ENCODE measurements at regions not wholly inside any gene's neighbourhood (a gene's known extent, or its start where the extent isn't known, plus 50 kb on each side); places are given as distances from the start of the nearest gene placed in this dataset.

DNA sequence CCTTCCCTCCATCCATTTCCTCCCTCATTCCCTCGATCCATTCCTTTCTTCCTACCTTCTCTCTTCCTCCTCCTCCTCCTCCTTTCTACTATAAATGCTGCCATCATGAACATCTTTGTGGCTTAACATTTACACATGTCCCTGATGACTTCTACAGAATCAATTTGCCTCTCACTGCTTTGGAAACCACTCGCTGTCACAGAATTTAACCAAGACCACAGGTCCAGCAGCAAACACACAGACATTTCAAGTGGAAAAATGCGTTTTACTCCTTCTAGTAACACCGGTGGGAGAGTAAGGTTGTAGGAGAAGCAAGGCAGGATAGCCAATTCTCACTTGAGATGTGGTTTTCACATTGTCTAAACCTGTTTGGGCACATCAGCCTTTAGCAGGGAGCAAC lies 101.4 kb upstream of the LRIG1 start:
- Histone ChIP-seq H3K4me1 (ENCODE audit: control insufficient read depth, insufficient read depth, low read length) (no peaks in the 10 kb centered on the region), H3K27ac (ENCODE audit: control insufficient read depth, insufficient read depth) (no peak overlapping the region), H3K79me2 (ENCODE audit: control insufficient read depth, insufficient read depth, low read length) (no peaks in the 10 kb centered on the region), H3K4me2 (ENCODE audit: control insufficient read depth, insufficient read depth) (no peak overlapping the region), H4K20me1 (ENCODE audit: control insufficient read depth, insufficient read depth) (no peaks in the 10 kb centered on the region), H3K9me3 (replicated peaks; ENCODE audit: control insufficient read depth, insufficient read depth, low read length) (no peaks in the 10 kb centered on the region), H3K4me3 (no peak overlapping the region), H3K9ac (ENCODE audit: control insufficient read depth, insufficient read depth, low read length) (no peak overlapping the region), H2AFZ (ENCODE audit: control insufficient read depth, low read depth, low read length) (no peak overlapping the region), H3K36me3 (ENCODE audit: control insufficient read depth in 2 of 2, insufficient read depth in 2 of 2, low read length in 1 of 2) (no peaks in the 10 kb centered on the region), H3K27me3 (replicated peaks in 1 of 2; ENCODE audit: control insufficient read depth in 2 of 2, insufficient read depth in 2 of 2, low read length in 1 of 2) (peaks cover 0 to 5% of the 10 kb centered on the region in 2 experiments; a peak in 1 of 4 replicates)
- ChIA-PET POLR2A (interaction anchor here (1.0 kb wide), 1 partner anchor 159 kb away, joined by 3 read pairs; no protein-coding TSS in a partner anchor), CTCF (no interaction called here), SMC1A (ENCODE audit: uncharacterized antibody, unreplicated experiment) (no interaction called here), RAD21 (ENCODE audit: unreplicated experiment) (no interaction called here)
- intact Hi-C loops (cut with micrococcal nuclease; ENCODE audit: unreplicated experiment) (no loop called here), in situ Hi-C loops (cut with MboI) (no loop called here)
- FAIRE-seq: no peak
- ATAC-seq: no peak
- no peak for DNase-seq (ENCODE audit: low read depth, low spot score)
- no TSS peak for BruUV-seq (replicated peaks)
- 27% methylated on average over 3 of the region's 4 CpGs for WGBS (ENCODE audit: insufficient coverage, insufficient replicate concordance, low lambda C conversion rate, missing lambda C conversion rate)
- no peak for TF ChIP-seq SMARCA5 (IDR thresholded peaks at IDR 0.05)
- TF ChIP-seq, protein P1, sequence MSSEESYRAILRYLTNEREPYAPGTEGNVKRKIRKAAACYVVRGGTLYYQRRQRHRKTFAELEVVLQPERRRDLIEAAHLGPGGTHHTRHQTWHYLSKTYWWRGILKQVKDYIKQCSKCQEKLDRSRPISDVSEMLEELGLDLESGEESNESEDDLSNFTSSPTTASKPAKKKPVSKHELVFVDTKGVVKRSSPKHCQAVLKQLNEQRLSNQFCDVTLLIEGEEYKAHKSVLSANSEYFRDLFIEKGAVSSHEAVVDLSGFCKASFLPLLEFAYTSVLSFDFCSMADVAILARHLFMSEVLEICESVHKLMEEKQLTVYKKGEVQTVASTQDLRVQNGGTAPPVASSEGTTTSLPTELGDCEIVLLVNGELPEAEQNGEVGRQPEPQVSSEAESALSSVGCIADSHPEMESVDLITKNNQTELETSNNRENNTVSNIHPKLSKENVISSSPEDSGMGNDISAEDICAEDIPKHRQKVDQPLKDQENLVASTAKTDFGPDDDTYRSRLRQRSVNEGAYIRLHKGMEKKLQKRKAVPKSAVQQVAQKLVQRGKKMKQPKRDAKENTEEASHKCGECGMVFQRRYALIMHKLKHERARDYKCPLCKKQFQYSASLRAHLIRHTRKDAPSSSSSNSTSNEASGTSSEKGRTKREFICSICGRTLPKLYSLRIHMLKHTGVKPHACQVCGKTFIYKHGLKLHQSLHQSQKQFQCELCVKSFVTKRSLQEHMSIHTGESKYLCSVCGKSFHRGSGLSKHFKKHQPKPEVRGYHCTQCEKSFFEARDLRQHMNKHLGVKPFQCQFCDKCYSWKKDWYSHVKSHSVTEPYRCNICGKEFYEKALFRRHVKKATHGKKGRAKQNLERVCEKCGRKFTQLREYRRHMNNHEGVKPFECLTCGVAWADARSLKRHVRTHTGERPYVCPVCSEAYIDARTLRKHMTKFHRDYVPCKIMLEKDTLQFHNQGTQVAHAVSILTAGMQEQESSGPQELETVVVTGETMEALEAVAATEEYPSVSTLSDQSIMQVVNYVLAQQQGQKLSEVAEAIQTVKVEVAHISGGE (CRISPR knock-in tag; IDR thresholded peaks at IDR 0.05): no peak
- no peak for TF ChIP-seq MYB (IDR thresholded peaks at IDR 0.05; ENCODE audit: borderline replicate concordance, low read depth, low read length)
- no peak for TF ChIP-seq ESRRA (IDR thresholded peaks at IDR 0.05; ENCODE audit: low read length)
- TF ChIP-seq BCL11A (IDR thresholded peaks at IDR 0.05; ENCODE audit: low read depth, low read length): no peak
- TF ChIP-seq, protein P2, sequence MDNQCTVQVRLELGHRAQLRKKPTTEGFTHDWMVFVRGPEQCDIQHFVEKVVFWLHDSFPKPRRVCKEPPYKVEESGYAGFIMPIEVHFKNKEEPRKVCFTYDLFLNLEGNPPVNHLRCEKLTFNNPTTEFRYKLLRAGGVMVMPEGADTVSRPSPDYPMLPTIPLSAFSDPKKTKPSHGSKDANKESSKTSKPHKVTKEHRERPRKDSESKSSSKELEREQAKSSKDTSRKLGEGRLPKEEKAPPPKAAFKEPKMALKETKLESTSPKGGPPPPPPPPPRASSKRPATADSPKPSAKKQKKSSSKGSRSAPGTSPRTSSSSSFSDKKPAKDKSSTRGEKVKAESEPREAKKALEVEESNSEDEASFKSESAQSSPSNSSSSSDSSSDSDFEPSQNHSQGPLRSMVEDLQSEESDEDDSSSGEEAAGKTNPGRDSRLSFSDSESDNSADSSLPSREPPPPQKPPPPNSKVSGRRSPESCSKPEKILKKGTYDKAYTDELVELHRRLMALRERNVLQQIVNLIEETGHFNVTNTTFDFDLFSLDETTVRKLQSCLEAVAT (IDR thresholded peaks at IDR 0.05): no peak
- TF ChIP-seq, protein P3, sequence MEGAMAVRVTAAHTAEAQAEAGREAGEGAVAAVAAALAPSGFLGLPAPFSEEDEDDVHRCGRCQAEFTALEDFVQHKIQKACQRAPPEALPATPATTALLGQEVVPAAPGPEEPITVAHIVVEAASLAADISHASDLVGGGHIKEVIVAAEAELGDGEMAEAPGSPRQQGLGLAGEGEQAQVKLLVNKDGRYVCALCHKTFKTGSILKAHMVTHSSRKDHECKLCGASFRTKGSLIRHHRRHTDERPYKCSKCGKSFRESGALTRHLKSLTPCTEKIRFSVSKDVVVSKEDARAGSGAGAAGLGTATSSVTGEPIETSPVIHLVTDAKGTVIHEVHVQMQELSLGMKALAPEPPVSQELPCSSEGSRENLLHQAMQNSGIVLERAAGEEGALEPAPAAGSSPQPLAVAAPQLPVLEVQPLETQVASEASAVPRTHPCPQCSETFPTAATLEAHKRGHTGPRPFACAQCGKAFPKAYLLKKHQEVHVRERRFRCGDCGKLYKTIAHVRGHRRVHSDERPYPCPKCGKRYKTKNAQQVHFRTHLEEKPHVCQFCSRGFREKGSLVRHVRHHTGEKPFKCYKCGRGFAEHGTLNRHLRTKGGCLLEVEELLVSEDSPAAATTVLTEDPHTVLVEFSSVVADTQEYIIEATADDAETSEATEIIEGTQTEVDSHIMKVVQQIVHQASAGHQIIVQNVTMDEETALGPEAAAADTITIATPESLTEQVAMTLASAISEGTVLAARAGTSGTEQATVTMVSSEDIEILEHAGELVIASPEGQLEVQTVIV (IDR thresholded peaks at IDR 0.05; ENCODE audit: borderline replicate concordance, partially characterized antibody): no peak
- no peak for TF ChIP-seq NFYA (IDR thresholded peaks at IDR 0.05; ENCODE audit: borderline replicate concordance, low read depth, low read length)
- TF ChIP-seq, protein P4, sequence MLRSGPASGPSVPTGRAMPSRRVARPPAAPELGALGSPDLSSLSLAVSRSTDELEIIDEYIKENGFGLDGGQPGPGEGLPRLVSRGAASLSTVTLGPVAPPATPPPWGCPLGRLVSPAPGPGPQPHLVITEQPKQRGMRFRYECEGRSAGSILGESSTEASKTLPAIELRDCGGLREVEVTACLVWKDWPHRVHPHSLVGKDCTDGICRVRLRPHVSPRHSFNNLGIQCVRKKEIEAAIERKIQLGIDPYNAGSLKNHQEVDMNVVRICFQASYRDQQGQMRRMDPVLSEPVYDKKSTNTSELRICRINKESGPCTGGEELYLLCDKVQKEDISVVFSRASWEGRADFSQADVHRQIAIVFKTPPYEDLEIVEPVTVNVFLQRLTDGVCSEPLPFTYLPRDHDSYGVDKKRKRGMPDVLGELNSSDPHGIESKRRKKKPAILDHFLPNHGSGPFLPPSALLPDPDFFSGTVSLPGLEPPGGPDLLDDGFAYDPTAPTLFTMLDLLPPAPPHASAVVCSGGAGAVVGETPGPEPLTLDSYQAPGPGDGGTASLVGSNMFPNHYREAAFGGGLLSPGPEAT (IDR thresholded peaks at IDR 0.05; ENCODE audit: low read depth): no peak
- TF ChIP-seq ASH2L (IDR thresholded peaks at IDR 0.05; ENCODE audit: borderline replicate concordance, low read depth): no peak

Measured in GM12878 (cell line).